ENCODE measurements at regions not wholly inside any gene's neighbourhood (a gene's known extent, or its start where the extent isn't known, plus 50 kb on each side); places are given as distances from the start of the nearest gene placed in this dataset.

GRCh38 chr3:53970661-53971060 lies 79.0 kb upstream of the SELENOK start:
- Histone ChIP-seq H3K27ac (ENCODE audit: insufficient read depth, low read length) (no peak overlapping the region), H2AFZ (ENCODE audit: low read length) (no peak overlapping the region), H3K4me1 (ENCODE audit: control insufficient read depth, extremely low read depth, insufficient read depth, low read length) (no peaks in the 10 kb centered on the region), H4K20me1 (ENCODE audit: control insufficient read depth, extremely low read depth, insufficient read depth, low read length) (no peaks in the 10 kb centered on the region), H3K9ac (ENCODE audit: insufficient read depth, low read length) (no peak overlapping the region), H3K36me3 (ENCODE audit: control insufficient read depth, insufficient read depth, low read length) (no peaks in the 10 kb centered on the region), H3K27me3 (ENCODE audit: control insufficient read depth, insufficient read depth, low read length) (no peaks in the 10 kb centered on the region), H3K9me3 (ENCODE audit: control insufficient read depth, insufficient read depth, low read depth, low read length) (no peaks in the 10 kb centered on the region), H3K4me2 (ENCODE audit: extremely low read depth, insufficient read depth, low read length) (no peak overlapping the region), H3K79me2 (ENCODE audit: control insufficient read depth, insufficient read depth, low read length) (no peaks in the 10 kb centered on the region), H3K4me3 (replicated peaks in 1 of 4; ENCODE audit: control extremely low read depth in 1 of 4, insufficient read depth in 1 of 4, low read depth in 3 of 4, low read length in 4 of 4) (no peak overlapping the region)
- no peak for DNase-seq (ENCODE audit: low read depth in 2 of 2)
- TF ChIP-seq CTCF (conservative IDR thresholded peaks at IDR 0.05 in 1 of 2, IDR thresholded peaks at IDR 0.05 in 1 of 2; ENCODE audit: low read depth in 1 of 2, low read length in 2 of 2) (no peak), EZH2 (IDR thresholded peaks at IDR 0.05; ENCODE audit: low read length, missing control alignments) (no peak)

- no peak overlapping the region for H2AFZ ChIP-seq (ENCODE audit: low read length)
- no peak overlapping the region for H3K27ac ChIP-seq (ENCODE audit: insufficient read depth, low read length)
- no peaks in the 10 kb centered on the region for H3K79me2 ChIP-seq (ENCODE audit: control insufficient read depth, insufficient read depth, low read length)
- no peaks in the 10 kb centered on the region for H3K4me1 ChIP-seq (ENCODE audit: control insufficient read depth, extremely low read depth, insufficient read depth, low read length)
- no peaks in the 10 kb centered on the region for H3K36me3 ChIP-seq (ENCODE audit: control insufficient read depth, insufficient read depth, low read length)
- DNase-seq (ENCODE audit: low read depth in 2 of 2), result no peak
- no peaks in the 10 kb centered on the region for H3K9me3 ChIP-seq (ENCODE audit: control insufficient read depth, insufficient read depth, low read depth, low read length)
- no peak overlapping the region for H3K4me2 ChIP-seq (ENCODE audit: extremely low read depth, insufficient read depth, low read length)
- H4K20me1 ChIP-seq (ENCODE audit: control insufficient read depth, extremely low read depth, insufficient read depth, low read length), result no peaks in the 10 kb centered on the region
- TF ChIP-seq EZH2 (IDR thresholded peaks at IDR 0.05; ENCODE audit: low read length, missing control alignments), result no peak
- no peak for TF ChIP-seq CTCF (conservative IDR thresholded peaks at IDR 0.05 in 1 of 2, IDR thresholded peaks at IDR 0.05 in 1 of 2; ENCODE audit: low read depth in 1 of 2, low read length in 2 of 2)
- H3K4me3 ChIP-seq (replicated peaks in 1 of 4; ENCODE audit: control extremely low read depth in 1 of 4, insufficient read depth in 1 of 4, low read depth in 3 of 4, low read length in 4 of 4), result no peak overlapping the region
- no peaks in the 10 kb centered on the region for H3K27me3 ChIP-seq (ENCODE audit: control insufficient read depth, insufficient read depth, low read length)
- H3K9ac ChIP-seq (ENCODE audit: insufficient read depth, low read length), result no peak overlapping the region
Observed at GRCh38 chr3:53969086-53969485, 77.4 kb upstream of the SELENOK start.

- no peak for TF ChIP-seq EZH2 (IDR thresholded peaks at IDR 0.05; ENCODE audit: low read length, missing control alignments)
- no peak for TF ChIP-seq CTCF (conservative IDR thresholded peaks at IDR 0.05 in 1 of 2, IDR thresholded peaks at IDR 0.05 in 1 of 2; ENCODE audit: low read depth in 1 of 2, low read length in 2 of 2)
- Histone ChIP-seq H3K27ac (ENCODE audit: insufficient read depth, low read length) (no peak overlapping the region), H3K4me2 (ENCODE audit: extremely low read depth, insufficient read depth, low read length) (no peak overlapping the region), H3K36me3 (ENCODE audit: control insufficient read depth, insufficient read depth, low read length) (no peaks in the 10 kb centered on the region), H3K9me3 (ENCODE audit: control insufficient read depth, insufficient read depth, low read depth, low read length) (no peaks in the 10 kb centered on the region), H3K4me3 (replicated peaks in 1 of 4; ENCODE audit: control extremely low read depth in 1 of 4, insufficient read depth in 1 of 4, low read depth in 3 of 4, low read length in 4 of 4) (no peak overlapping the region), H3K79me2 (ENCODE audit: control insufficient read depth, insufficient read depth, low read length) (no peaks in the 10 kb centered on the region), H3K27me3 (ENCODE audit: control insufficient read depth, insufficient read depth, low read length) (no peaks in the 10 kb centered on the region), H4K20me1 (ENCODE audit: control insufficient read depth, extremely low read depth, insufficient read depth, low read length) (no peaks in the 10 kb centered on the region), H2AFZ (ENCODE audit: low read length) (no peak overlapping the region), H3K9ac (ENCODE audit: insufficient read depth, low read length) (no peak overlapping the region), H3K4me1 (ENCODE audit: control insufficient read depth, extremely low read depth, insufficient read depth, low read length) (no peaks in the 10 kb centered on the region)
- no peak for DNase-seq (ENCODE audit: low read depth in 2 of 2)
Observed at GRCh38 chr3:53965291-53965690, 73.6 kb upstream of the SELENOK start.

Measured in fibroblast of lung (primary cell).